ENCODE measurements at regions not wholly inside any gene's neighbourhood (a gene's known extent, or its start where the extent isn't known, plus 50 kb on each side); places are given as distances from the start of the nearest gene placed in this dataset.

DNA sequence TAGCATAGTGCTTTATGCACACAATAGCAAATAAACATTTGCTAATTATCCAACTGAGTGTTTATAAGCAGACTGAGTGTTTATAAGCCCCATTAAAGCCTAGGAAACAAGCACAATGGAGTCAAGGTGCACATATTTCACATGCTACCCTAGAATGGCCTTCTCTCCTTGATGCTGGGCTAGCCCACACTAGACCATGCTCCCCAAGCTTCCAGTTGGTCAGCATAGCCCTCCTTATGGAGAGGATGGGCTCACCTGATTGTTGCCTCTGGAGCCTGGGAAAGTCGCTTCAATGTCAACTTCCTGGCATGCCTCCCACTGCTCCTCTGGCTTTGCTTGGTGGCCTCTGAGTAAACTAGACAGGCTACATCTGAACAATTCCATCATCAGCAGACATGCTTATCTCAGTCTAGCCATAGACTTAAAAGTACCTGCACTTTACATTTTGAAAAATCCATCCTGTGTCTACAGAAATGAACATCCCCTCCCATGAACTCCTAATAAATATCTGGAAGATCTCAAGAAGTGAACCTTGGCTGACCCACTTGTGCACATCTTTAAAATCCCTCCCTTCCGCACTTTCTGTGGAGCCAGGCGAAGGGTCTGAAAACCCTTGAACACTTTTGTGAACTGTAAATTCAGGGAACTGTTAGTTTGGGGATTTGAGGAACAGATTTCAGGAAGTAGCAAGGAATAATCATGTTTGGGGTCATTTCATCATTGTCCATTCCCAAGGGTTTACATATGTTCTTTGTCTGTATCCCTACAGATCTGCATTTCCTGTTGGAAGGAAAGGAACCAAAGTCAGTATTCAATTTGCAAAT is 486.6 kb downstream of the ARHGEF28 start:
- Mint-ChIP-seq H3K27me3 (ENCODE audit: insufficient read depth, unreplicated experiment) (no peaks in the 10 kb centered on the region), H3K4me3 (ENCODE audit: unreplicated experiment) (no peak overlapping the region), H3K27ac (ENCODE audit: unreplicated experiment) (no peak overlapping the region), H3K4me1 (ENCODE audit: low read depth, unreplicated experiment) (peaks cover 10% of the 10 kb centered on the region), H3K36me3 (ENCODE audit: insufficient read depth, unreplicated experiment) (no peaks in the 10 kb centered on the region), H3K9me3 (ENCODE audit: unreplicated experiment) (no peaks in the 10 kb centered on the region)
- intact Hi-C loops (cut with micrococcal nuclease; ENCODE audit: unreplicated experiment) = no loop called here
- CTCF ChIA-PET = no interaction called here
- TF ChIP-seq, protein P1, sequence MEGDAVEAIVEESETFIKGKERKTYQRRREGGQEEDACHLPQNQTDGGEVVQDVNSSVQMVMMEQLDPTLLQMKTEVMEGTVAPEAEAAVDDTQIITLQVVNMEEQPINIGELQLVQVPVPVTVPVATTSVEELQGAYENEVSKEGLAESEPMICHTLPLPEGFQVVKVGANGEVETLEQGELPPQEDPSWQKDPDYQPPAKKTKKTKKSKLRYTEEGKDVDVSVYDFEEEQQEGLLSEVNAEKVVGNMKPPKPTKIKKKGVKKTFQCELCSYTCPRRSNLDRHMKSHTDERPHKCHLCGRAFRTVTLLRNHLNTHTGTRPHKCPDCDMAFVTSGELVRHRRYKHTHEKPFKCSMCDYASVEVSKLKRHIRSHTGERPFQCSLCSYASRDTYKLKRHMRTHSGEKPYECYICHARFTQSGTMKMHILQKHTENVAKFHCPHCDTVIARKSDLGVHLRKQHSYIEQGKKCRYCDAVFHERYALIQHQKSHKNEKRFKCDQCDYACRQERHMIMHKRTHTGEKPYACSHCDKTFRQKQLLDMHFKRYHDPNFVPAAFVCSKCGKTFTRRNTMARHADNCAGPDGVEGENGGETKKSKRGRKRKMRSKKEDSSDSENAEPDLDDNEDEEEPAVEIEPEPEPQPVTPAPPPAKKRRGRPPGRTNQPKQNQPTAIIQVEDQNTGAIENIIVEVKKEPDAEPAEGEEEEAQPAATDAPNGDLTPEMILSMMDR (IDR thresholded peaks at IDR 0.05; ENCODE audit: insufficient read depth in 1 of 2, low read depth in 1 of 2, low read length in 1 of 2, severe bottlenecking in 1 of 2, unreplicated experiment in 1 of 2) = no peak
- no peaks in the 10 kb centered on the region for H3K27me3 ChIP-seq (replicated peaks; ENCODE audit: control insufficient read depth, insufficient read depth, low read length)
- H3K4me1 ChIP-seq = no peaks in the 10 kb centered on the region
- no peak overlapping the region for H3K4me3 ChIP-seq (ENCODE audit: low read depth, low read length)
- H3K36me3 ChIP-seq (ENCODE audit: control insufficient read depth, insufficient read depth, low read length) = no peaks in the 10 kb centered on the region
- POLR2A ChIA-PET = no interaction called here
- DNase-seq = no peak
- BruUV-seq (replicated peaks) = no TSS peak
- H3K9me3 ChIP-seq = no peaks in the 10 kb centered on the region

- Mint-ChIP-seq H3K4me3 (ENCODE audit: unreplicated experiment) (no peak overlapping the region), H3K4me1 (ENCODE audit: low read depth, unreplicated experiment) (peaks cover 10% of the 10 kb centered on the region)
- TF ChIP-seq, protein P1 (IDR thresholded peaks at IDR 0.05; ENCODE audit: insufficient read depth in 1 of 2, low read depth in 1 of 2, low read length in 1 of 2, severe bottlenecking in 1 of 2, unreplicated experiment in 1 of 2) = no peak
These were observed 485.8 kb downstream of the ARHGEF28 start for GRCh38 chr5:74111764-74112163.

GRCh38 chr5:74109344-74109743 is 483.3 kb downstream of the ARHGEF28 start:
- no peaks in the 10 kb centered on the region for H3K36me3 ChIP-seq (ENCODE audit: control insufficient read depth, insufficient read depth, low read length)
- no peaks in the 10 kb centered on the region for H3K27me3 ChIP-seq (replicated peaks; ENCODE audit: control insufficient read depth, insufficient read depth, low read length)
- no peak for DNase-seq
- CTCF ChIA-PET = no interaction called here
- Mint-ChIP-seq H3K9me3 (ENCODE audit: unreplicated experiment) (no peaks in the 10 kb centered on the region), H3K4me1 (ENCODE audit: low read depth, unreplicated experiment) (peaks cover 21% of the 10 kb centered on the region), H3K4me3 (ENCODE audit: unreplicated experiment) (no peak overlapping the region), H3K27ac (ENCODE audit: unreplicated experiment) (no peak overlapping the region), H3K27me3 (ENCODE audit: insufficient read depth, unreplicated experiment) (no peaks in the 10 kb centered on the region), H3K36me3 (ENCODE audit: insufficient read depth, unreplicated experiment) (no peaks in the 10 kb centered on the region)
- H3K4me1 ChIP-seq = peaks cover 12% of the 10 kb centered on the region
- BruUV-seq (replicated peaks) = no TSS peak
- POLR2A ChIA-PET = no interaction called here
- no peak overlapping the region for H3K4me3 ChIP-seq (ENCODE audit: low read depth, low read length)
- TF ChIP-seq, protein P1 (IDR thresholded peaks at IDR 0.05; ENCODE audit: insufficient read depth in 1 of 2, low read depth in 1 of 2, low read length in 1 of 2, severe bottlenecking in 1 of 2, unreplicated experiment in 1 of 2) = no peak
- no peaks in the 10 kb centered on the region for H3K9me3 ChIP-seq
- intact Hi-C loops (cut with micrococcal nuclease; ENCODE audit: unreplicated experiment) = no loop called here

More at GRCh38 chr5:74111764-74112163, 485.8 kb downstream of the ARHGEF28 start:
- DNase-seq = no peak
- Histone ChIP-seq H3K4me3 (ENCODE audit: low read depth, low read length) (no peak overlapping the region), H3K36me3 (ENCODE audit: control insufficient read depth, insufficient read depth, low read length) (no peaks in the 10 kb centered on the region), H3K4me1 (no peaks in the 10 kb centered on the region), H3K9me3 (no peaks in the 10 kb centered on the region), H3K27me3 (replicated peaks; ENCODE audit: control insufficient read depth, insufficient read depth, low read length) (no peaks in the 10 kb centered on the region)
- intact Hi-C loops (cut with micrococcal nuclease; ENCODE audit: unreplicated experiment) = no loop called here
- no peaks in the 10 kb centered on the region for H3K36me3 Mint-ChIP-seq (ENCODE audit: insufficient read depth, unreplicated experiment)
- BruUV-seq (replicated peaks) = no TSS peak
- H3K27me3 Mint-ChIP-seq (ENCODE audit: insufficient read depth, unreplicated experiment) = no peaks in the 10 kb centered on the region
- POLR2A ChIA-PET = no interaction called here
- H3K9me3 Mint-ChIP-seq (ENCODE audit: unreplicated experiment) = no peaks in the 10 kb centered on the region
- no peak overlapping the region for H3K27ac Mint-ChIP-seq (ENCODE audit: unreplicated experiment)
- CTCF ChIA-PET = no interaction called here
